WI38 (cell line): ENCODE measurements at regions not wholly inside any gene's neighbourhood (a gene's known extent, or its start where the extent isn't known, plus 50 kb on each side); places are given as distances from the start of the nearest gene placed in this dataset.

Experiments used
- H3K4me3 ChIP-seq: 2 replicates; pipeline ENCODE4 v1.5.1; 2011; ENCODE audit warnings: low read depth, mild to moderate bottlenecking, control low read depth, low read length
- CTCF ChIP-seq: IDR thresholded peaks from 2 replicates; pipeline ENCODE4 v1.5.1; 2012; ENCODE audit warnings: low read depth, mild to moderate bottlenecking, control low read depth, low read length

GRCh38 chr12:126147321-126147720 lies 1082.1 kb downstream of the AACS start:
- TF ChIP-seq CTCF = no peak
- no peak overlapping the region for H3K4me3 ChIP-seq

- no peak for TF ChIP-seq CTCF
- H3K4me3 ChIP-seq = no peak overlapping the region
Measured at GRCh38 chr12:126156806-126157574, 1091.8 kb downstream of the AACS start.

GRCh38 chr12:126157575-126157966 lies 1092.3 kb downstream of the AACS start:
- no peak overlapping the region for H3K4me3 ChIP-seq
- TF ChIP-seq CTCF = no peak

- H3K4me3 ChIP-seq = no peak overlapping the region
- TF ChIP-seq CTCF = no peak
Measured at GRCh38 chr12:126159139-126159538, 1093.9 kb downstream of the AACS start.

- no peak overlapping the region for H3K4me3 ChIP-seq
- TF ChIP-seq CTCF = no peak
Measured at GRCh38 chr12:126160912-126161311, 1095.7 kb downstream of the AACS start.

GRCh38 chr12:126163984-126164383 lies 1098.7 kb downstream of the AACS start:
- H3K4me3 ChIP-seq = no peak overlapping the region
- no peak for TF ChIP-seq CTCF

GRCh38 chr12:126171937-126172559 lies 1106.8 kb downstream of the AACS start:
- H3K4me3 ChIP-seq = no peak overlapping the region
- no peak for TF ChIP-seq CTCF
